IMR-90 (cell line): ENCODE measurements at regions not wholly inside any gene's neighbourhood (a gene's known extent, or its start where the extent isn't known, plus 50 kb on each side); places are given as distances from the start of the nearest gene placed in this dataset.

Experiments used
- ATAC-seq: fragments of 200-7000 bp; cut with Tn5 transposase; 2 replicates; pipeline ENCODE4 v1.9.1; 2020; ENCODE audit warnings: low read depth, mild to moderate bottlenecking, moderate library complexity
- BruUV-seq: library from RNA; stranded (reverse); fragments of 400-500 nt; replicated peaks from 2 replicates; lab custom pipeline; 2021; lab: Mats Ljungman, UMichigan
- CTCF ChIA-PET: fragments of 300-600 bp; formaldehyde crosslinking; extraction: SDS; loops from one replicate; lab custom pipeline; 2021; ENCODE audit warnings: antibody characterized with exemption; lab: Yijun Ruan, JAX
- POLR2A ChIA-PET: fragments of 300-600 bp; sonication (Branson Sonifier 250); formaldehyde crosslinking; loops from one replicate; lab custom pipeline; 2022; ENCODE audit warnings: antibody characterized with exemption; ENCODE audit not compliant: unreplicated experiment; lab: Charles Lee
- DNase-seq: peaks from one replicate; pipeline ENCODE4 v3.0.0; 2013
- H2AFZ ChIP-seq: replicated peaks from 2 replicates; pipeline ENCODE3; 2013; ENCODE audit warnings: low read length, mild to moderate bottlenecking; ENCODE audit not compliant: poor library complexity
- H2AK5ac ChIP-seq: 2 replicates; pipeline ENCODE4 v1.6.1; 2013; ENCODE audit warnings: low read depth, low read length, inconsistent platforms
- H2AK9ac ChIP-seq: replicated peaks from 2 replicates; pipeline ENCODE3; 2013; ENCODE audit warnings: mild to moderate bottlenecking, low read depth, low read length, moderate library complexity; ENCODE audit not compliant: poor library complexity
- H2BK120ac ChIP-seq: 2 replicates; pipeline ENCODE4 v1.6.1; 2013; ENCODE audit warnings: low read depth, low read length, inconsistent platforms
- H2BK15ac ChIP-seq: 3 replicates; pipeline ENCODE4 v1.6.1; 2013; ENCODE audit warnings: low read depth, low read length, inconsistent platforms
- H2BK20ac ChIP-seq: 2 replicates; pipeline ENCODE4 v1.6.1; 2013; ENCODE audit warnings: low read depth, mild to moderate bottlenecking, inconsistent platforms, low read length, moderate library complexity
- H2BK5ac ChIP-seq: 2 replicates; pipeline ENCODE4 v1.6.1; 2013; ENCODE audit warnings: mild to moderate bottlenecking, low read depth, low read length, inconsistent platforms; ENCODE audit not compliant: poor library complexity, severe bottlenecking
- H3K14ac ChIP-seq: replicated peaks from 2 replicates; pipeline ENCODE4 v1.6.1; 2013; ENCODE audit warnings: low read depth, low read length, inconsistent platforms
- H3K18ac ChIP-seq: 2 replicates; pipeline ENCODE4 v1.6.1; 2013; ENCODE audit warnings: low read depth, low read length, control low read depth
- H3K23ac ChIP-seq: 2 replicates; pipeline ENCODE4 v1.6.1; 2013; ENCODE audit warnings: low read depth, low read length, inconsistent platforms
- H3K27ac ChIP-seq: 2 replicates; pipeline ENCODE4 v1.5.1; 2013; ENCODE audit warnings: mild to moderate bottlenecking, control low read depth, low read length; ENCODE audit not compliant: insufficient read depth
- H3K27me3 ChIP-seq: 2 replicates; pipeline ENCODE4 v1.6.1; 2013; ENCODE audit warnings: low read length; ENCODE audit not compliant: control insufficient read depth, insufficient read depth
- H3K36me3 ChIP-seq: 2 replicates; pipeline ENCODE4 v1.6.1; 2013; ENCODE audit warnings: low read length, mixed read lengths; ENCODE audit not compliant: control insufficient read depth, insufficient read depth
- H3K4ac ChIP-seq: 2 replicates; pipeline ENCODE4 v1.6.1; 2013; ENCODE audit warnings: low read depth, low read length, inconsistent platforms
- H3K4me1 ChIP-seq: 2 replicates; pipeline ENCODE4 v1.6.1; 2013; ENCODE audit warnings: low read length, mixed read lengths; ENCODE audit not compliant: control insufficient read depth, insufficient read depth
- H3K4me2 ChIP-seq: 2 replicates; pipeline ENCODE4 v1.6.1; 2013; ENCODE audit warnings: low read depth, mild to moderate bottlenecking, control low read depth, low read length, moderate library complexity
- H3K4me3 ChIP-seq: 2 replicates; pipeline ENCODE4 v1.5.1; 2013; ENCODE audit warnings: low read depth, mild to moderate bottlenecking, control low read depth, low read length, moderate library complexity; ENCODE audit not compliant: insufficient read depth
- H3K56ac ChIP-seq: 2 replicates; pipeline ENCODE4 v1.6.1; 2013; ENCODE audit warnings: low read length, inconsistent platforms; ENCODE audit not compliant: insufficient read depth; ENCODE audit errors: extremely low read depth
- H3K79me1 ChIP-seq, 2 experiments: 2 replicates each; pipeline ENCODE4 v1.6.1; 2013; ENCODE audit warnings: low read length in 2 of 2, inconsistent platforms in 1 of 2, low read depth in 1 of 2
- H3K9ac ChIP-seq: 2 replicates; pipeline ENCODE4 v1.6.1; 2013; ENCODE audit warnings: low read depth, low read length, control low read depth
- H3K9me1 ChIP-seq: 2 replicates; pipeline ENCODE4 v1.6.1; 2013; ENCODE audit warnings: low read length, inconsistent platforms; ENCODE audit not compliant: insufficient read depth
- H3K9me3 ChIP-seq: 2 replicates; pipeline ENCODE4 v1.6.1; 2013; ENCODE audit warnings: low read length; ENCODE audit not compliant: control insufficient read depth, insufficient read depth
- H4K20me1 ChIP-seq: 2 replicates; pipeline ENCODE4 v1.6.1; 2013; ENCODE audit warnings: low read length, inconsistent platforms; ENCODE audit not compliant: insufficient read depth
- H4K5ac ChIP-seq: 2 replicates; pipeline ENCODE4 v1.6.1; 2013; ENCODE audit warnings: mild to moderate bottlenecking, low read depth, low read length, control low read depth
- H4K8ac ChIP-seq, 2 experiments: 2 replicates each; pipeline ENCODE4 v1.6.1; 2013; ENCODE audit warnings: low read depth in 2 of 2, low read length in 2 of 2, control low read depth in 1 of 2, inconsistent platforms in 1 of 2
- H4K91ac ChIP-seq: 2 replicates; pipeline ENCODE4 v1.6.1; 2013; ENCODE audit warnings: low read depth, low read length, inconsistent platforms; ENCODE audit not compliant: insufficient read depth
- BHLHE40 ChIP-seq: fragments of 150-350 bp; IDR thresholded peaks from 2 replicates; pipeline ENCODE4 v1.6.1; 2016; ENCODE audit warnings: mild to moderate bottlenecking, low read depth, low read length
- CEBPB ChIP-seq: IDR thresholded peaks from 2 replicates; pipeline ENCODE4 v1.6.1; 2012; ENCODE audit warnings: low read depth, low read length, improper control_type of control experiment
- CHD1 ChIP-seq: IDR thresholded peaks from 2 replicates; pipeline ENCODE4 v1.6.1; 2012; ENCODE audit warnings: low read depth, low read length, improper control_type of control experiment
- FOS ChIP-seq: fragments of 150-350 bp; IDR thresholded peaks from 2 replicates; pipeline ENCODE4 v1.6.1; 2016; ENCODE audit warnings: low read depth, low read length
- MAFK ChIP-seq: IDR thresholded peaks from 2 replicates; pipeline ENCODE4 v1.6.1; 2012; ENCODE audit warnings: low read depth, low read length, improper control_type of control experiment
- MXI1 ChIP-seq: IDR thresholded peaks from 2 replicates; pipeline ENCODE4 v1.6.1; 2012; ENCODE audit warnings: low read depth, mild to moderate bottlenecking, low read length, moderate library complexity, borderline replicate concordance
- NFE2L2 ChIP-seq: fragments of 150-350 bp; IDR thresholded peaks from 2 replicates; pipeline ENCODE4 v1.6.1; 2016; ENCODE audit warnings: low read depth, mild to moderate bottlenecking, low read length
- RAD21 ChIP-seq: IDR thresholded peaks from 2 replicates; pipeline ENCODE4 v1.6.1; 2012; ENCODE audit warnings: low read length, improper control_type of control experiment
- SMC3 ChIP-seq: fragments of 150-350 bp; IDR thresholded peaks from 2 replicates; pipeline ENCODE4 v1.6.1; 2016; ENCODE audit warnings: low read depth, mild to moderate bottlenecking, antibody characterized with exemption, low read length, moderate library complexity
- WGBS, 2 experiments: methylation state at CpG; one replicate each; pipeline versions ENCODE4 v1.1.5 to v1.1.7; 2013; ENCODE audit warnings: missing lambda C conversion rate in 2 of 2; ENCODE audit not compliant: insufficient read length in 1 of 2; ENCODE audit errors: extremely low coverage in 2 of 2; 5-methylcytosine and 5-hydroxymethylcytosine counted together
- dilution Hi-C: fragments of 300-500 bp; cut with HindIII; formaldehyde crosslinking; loops from one replicate; pipeline ENCODE4 v1.14.3; 2018; ENCODE audit warnings: low sequenced_read_pairs; ENCODE audit not compliant: unreplicated experiment
- in situ Hi-C: fragments of 300-500 bp; cut with MboI; formaldehyde crosslinking; loops from 3 replicates; pipeline ENCODE4 v1.14.3; 2019; ENCODE audit warnings: low sequenced_read_pairs, inconsistent platforms, mixed read lengths
- intact Hi-C: fragments of 100-400 bp; cut with micrococcal nuclease; formaldehyde crosslinking; loops from 2 replicates; pipeline ENCODE4 v1.10.0; 2022
- TF ChIP-seq, protein P1 (sequence below): conservative IDR thresholded peaks from 2 replicates; pipeline ENCODE4 v1.5.1; 2012; ENCODE audit warnings: mild to moderate bottlenecking, low read depth, low read length, improper control_type of control experiment
- TF ChIP-seq, protein P2 (sequence below): fragments of 150-350 bp; IDR thresholded peaks from 2 replicates; pipeline ENCODE4 v1.6.1; 2017; ENCODE audit warnings: mild to moderate bottlenecking, antibody characterized with exemption, low read length, low read depth
- TF ChIP-seq, protein P3 (sequence below): fragments of 150-350 bp; IDR thresholded peaks from 2 replicates; pipeline ENCODE4 v1.6.1; 2016; ENCODE audit warnings: low read depth, mild to moderate bottlenecking, low read length, moderate library complexity, borderline replicate concordance

DNA sequence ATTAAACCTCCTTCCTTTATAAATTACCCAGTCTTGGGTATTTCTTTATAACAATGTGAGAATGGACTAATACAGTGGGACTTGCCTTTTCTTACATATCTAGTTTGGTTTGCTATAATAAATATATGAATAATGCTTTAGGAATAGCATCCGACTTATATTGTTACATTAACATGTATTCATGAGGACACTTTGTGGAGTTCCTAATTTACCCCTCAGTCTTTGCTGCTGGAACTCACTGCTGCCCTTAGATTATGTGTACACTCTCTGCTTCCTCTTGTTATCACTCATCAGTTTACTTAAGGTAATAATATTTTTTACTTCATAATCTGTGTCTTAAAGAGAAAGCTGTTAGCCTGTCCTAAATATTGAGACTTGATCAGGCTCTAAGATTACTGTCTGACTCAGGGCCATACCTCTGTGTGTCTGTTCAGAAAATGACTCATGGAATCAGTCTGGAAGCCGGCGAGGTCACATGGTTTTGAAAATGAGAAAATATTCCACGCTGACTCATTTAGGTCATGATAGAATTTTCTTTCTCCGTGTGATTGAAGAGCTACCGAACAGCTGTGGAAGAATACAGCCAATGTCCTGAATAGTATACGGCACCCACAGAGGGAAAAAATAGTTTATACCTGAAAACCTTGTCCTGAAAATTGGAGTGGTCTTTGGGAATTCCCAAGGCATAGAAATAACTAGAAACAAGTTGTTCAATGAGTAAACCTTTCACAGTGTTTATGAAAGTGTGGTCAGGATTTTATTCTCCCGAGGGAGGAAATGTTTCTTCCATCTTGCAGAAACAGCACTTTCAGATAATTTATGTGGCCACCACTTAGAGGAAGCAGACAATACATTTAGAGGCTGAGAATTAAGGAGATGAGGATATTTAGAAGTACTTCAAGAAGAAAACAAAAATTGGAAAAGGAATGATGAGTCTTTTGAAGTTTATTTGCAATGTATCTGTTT, 156.4 kb downstream of the DSEL start:
- intact Hi-C loops, result loop anchor here (5.0 to 10.0 kb wide), 2 partner anchors 95 to 143 kb away; no protein-coding TSS in a partner anchor
- BruUV-seq, result no TSS peak
- POLR2A ChIA-PET, result interaction anchor here (0.5 kb wide), 1 partner anchor 12 kb away, joined by 13 read pairs; no protein-coding TSS in a partner anchor

More for the DNA sequence above, 156.4 kb downstream of the DSEL start:
- H3K4me1 ChIP-seq, result peaks cover 3% of the 10 kb centered on the region; the same call in 1 of the 2 replicates
- H3K4ac ChIP-seq, result no peak overlapping the region; the same call in 1 of the 2 replicates
- H3K4me3 ChIP-seq, result peak overlapping the region; percentile 37; the same call in 1 of the 2 replicates
- no peak overlapping the region for H2BK15ac ChIP-seq
- no peaks in the 10 kb centered on the region for H3K27me3 ChIP-seq
- no peaks in the 10 kb centered on the region for H4K20me1 ChIP-seq
- H3K79me1 ChIP-seq, result no peaks in the 10 kb centered on the region
- H3K23ac ChIP-seq, result no peak overlapping the region
- in situ Hi-C loops, result no loop called here
- 0 out of 2 replicates have a peak overlapping the region, but pooled peaks have one; percentile 10 for H3K14ac ChIP-seq
- H3K9me1 ChIP-seq, result 0 out of 2 replicates have a peak, but pooled peaks cover 3% of the 10 kb centered on the region
- peak overlapping the region; percentile 73 for H2BK120ac ChIP-seq
- peak overlapping the region; percentile 62 for H3K56ac ChIP-seq
- no peak overlapping the region for H3K9ac ChIP-seq
- no peak overlapping the region for H2AK5ac ChIP-seq
- peak overlapping the region; percentile 87; the same call in 1 of the 2 replicates for H3K18ac ChIP-seq
- no peak overlapping the region for H3K27ac ChIP-seq
- TF ChIP-seq, protein P1, sequence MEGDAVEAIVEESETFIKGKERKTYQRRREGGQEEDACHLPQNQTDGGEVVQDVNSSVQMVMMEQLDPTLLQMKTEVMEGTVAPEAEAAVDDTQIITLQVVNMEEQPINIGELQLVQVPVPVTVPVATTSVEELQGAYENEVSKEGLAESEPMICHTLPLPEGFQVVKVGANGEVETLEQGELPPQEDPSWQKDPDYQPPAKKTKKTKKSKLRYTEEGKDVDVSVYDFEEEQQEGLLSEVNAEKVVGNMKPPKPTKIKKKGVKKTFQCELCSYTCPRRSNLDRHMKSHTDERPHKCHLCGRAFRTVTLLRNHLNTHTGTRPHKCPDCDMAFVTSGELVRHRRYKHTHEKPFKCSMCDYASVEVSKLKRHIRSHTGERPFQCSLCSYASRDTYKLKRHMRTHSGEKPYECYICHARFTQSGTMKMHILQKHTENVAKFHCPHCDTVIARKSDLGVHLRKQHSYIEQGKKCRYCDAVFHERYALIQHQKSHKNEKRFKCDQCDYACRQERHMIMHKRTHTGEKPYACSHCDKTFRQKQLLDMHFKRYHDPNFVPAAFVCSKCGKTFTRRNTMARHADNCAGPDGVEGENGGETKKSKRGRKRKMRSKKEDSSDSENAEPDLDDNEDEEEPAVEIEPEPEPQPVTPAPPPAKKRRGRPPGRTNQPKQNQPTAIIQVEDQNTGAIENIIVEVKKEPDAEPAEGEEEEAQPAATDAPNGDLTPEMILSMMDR, result no peak
- TF ChIP-seq RAD21, result no peak; the same call in 1 of the 2 replicates
- TF ChIP-seq MXI1, result no peak
- no peak for TF ChIP-seq CEBPB
- TF ChIP-seq BHLHE40, result no peak
- peak; percentile 46; the same call in 1 of the 2 replicates for TF ChIP-seq NFE2L2
- no peak for TF ChIP-seq CHD1
- TF ChIP-seq, protein P2, sequence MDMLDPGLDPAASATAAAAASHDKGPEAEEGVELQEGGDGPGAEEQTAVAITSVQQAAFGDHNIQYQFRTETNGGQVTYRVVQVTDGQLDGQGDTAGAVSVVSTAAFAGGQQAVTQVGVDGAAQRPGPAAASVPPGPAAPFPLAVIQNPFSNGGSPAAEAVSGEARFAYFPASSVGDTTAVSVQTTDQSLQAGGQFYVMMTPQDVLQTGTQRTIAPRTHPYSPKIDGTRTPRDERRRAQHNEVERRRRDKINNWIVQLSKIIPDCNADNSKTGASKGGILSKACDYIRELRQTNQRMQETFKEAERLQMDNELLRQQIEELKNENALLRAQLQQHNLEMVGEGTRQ, result peak; percentile 84
- TF ChIP-seq SMC3, result no peak
- peak; percentile 97 for TF ChIP-seq FOS
- TF ChIP-seq, protein P3, sequence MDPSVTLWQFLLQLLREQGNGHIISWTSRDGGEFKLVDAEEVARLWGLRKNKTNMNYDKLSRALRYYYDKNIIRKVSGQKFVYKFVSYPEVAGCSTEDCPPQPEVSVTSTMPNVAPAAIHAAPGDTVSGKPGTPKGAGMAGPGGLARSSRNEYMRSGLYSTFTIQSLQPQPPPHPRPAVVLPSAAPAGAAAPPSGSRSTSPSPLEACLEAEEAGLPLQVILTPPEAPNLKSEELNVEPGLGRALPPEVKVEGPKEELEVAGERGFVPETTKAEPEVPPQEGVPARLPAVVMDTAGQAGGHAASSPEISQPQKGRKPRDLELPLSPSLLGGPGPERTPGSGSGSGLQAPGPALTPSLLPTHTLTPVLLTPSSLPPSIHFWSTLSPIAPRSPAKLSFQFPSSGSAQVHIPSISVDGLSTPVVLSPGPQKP, result no peak
- TF ChIP-seq MAFK, result 0 out of 2 replicates have a peak, but pooled peaks have one; percentile 6
- H2AFZ ChIP-seq, result no peak overlapping the region
- H4K8ac ChIP-seq, result no peak overlapping the region; a peak in 1 of 4 replicates
- H2AK9ac ChIP-seq, result no peak overlapping the region
- H2BK20ac ChIP-seq, result peak overlapping the region; percentile 45; the same call in 1 of the 2 replicates
- H3K9me3 ChIP-seq, result no peaks in the 10 kb centered on the region
- H2BK5ac ChIP-seq, result peak overlapping the region; percentile 94
- 0% methylated on average over 3 of the region's 8 CpGs; no CpG with 5 or more reads in 1 of the 2 experiments for WGBS, 2 experiments
- no peaks in the 10 kb centered on the region for H3K36me3 ChIP-seq
- H4K5ac ChIP-seq, result no peak overlapping the region
- ATAC-seq, result peak; percentile 97
- dilution Hi-C loops, result no loop called here
- CTCF ChIA-PET, result no interaction called here
- H3K4me2 ChIP-seq, result peak overlapping the region; percentile 91
- no peak overlapping the region for H4K91ac ChIP-seq
- peak; percentile 96 for DNase-seq
